ENCODE measurements at regions not wholly inside any gene's neighbourhood (a gene's known extent, or its start where the extent isn't known, plus 50 kb on each side); places are given as distances from the start of the nearest gene placed in this dataset.

- no peak for DNase-seq (ENCODE audit: low read depth)
- TF ChIP-seq CTCF (conservative IDR thresholded peaks at IDR 0.05; ENCODE audit: low read depth, low read length): no peak
- no peak overlapping the region for H3K4me3 ChIP-seq (ENCODE audit: low read depth, low read length)
Measured at GRCh38 chr3:127391436-127392155, 103.8 kb upstream of the PRR20G start.

- DNase-seq (ENCODE audit: low read depth): no peak
- no peak for TF ChIP-seq CTCF (conservative IDR thresholded peaks at IDR 0.05; ENCODE audit: low read depth, low read length)
- no peak overlapping the region for H3K4me3 ChIP-seq (ENCODE audit: low read depth, low read length)
Measured at GRCh38 chr3:127390365-127391025, 102.6 kb upstream of the PRR20G start.

GRCh38 chr3:127389913-127390312 is 102.1 kb upstream of the PRR20G start:
- H3K4me3 ChIP-seq (ENCODE audit: low read depth, low read length): no peak overlapping the region
- TF ChIP-seq CTCF (conservative IDR thresholded peaks at IDR 0.05; ENCODE audit: low read depth, low read length): no peak
- DNase-seq (ENCODE audit: low read depth): no peak

GRCh38 chr3:127389420-127389819 is 101.6 kb upstream of the PRR20G start:
- TF ChIP-seq CTCF (conservative IDR thresholded peaks at IDR 0.05; ENCODE audit: low read depth, low read length): no peak
- no peak for DNase-seq (ENCODE audit: low read depth)
- no peak overlapping the region for H3K4me3 ChIP-seq (ENCODE audit: low read depth, low read length)

GRCh38 chr3:127388427-127388826 is 100.6 kb upstream of the PRR20G start:
- DNase-seq (ENCODE audit: low read depth): no peak
- no peak for TF ChIP-seq CTCF (conservative IDR thresholded peaks at IDR 0.05; ENCODE audit: low read depth, low read length)
- no peak overlapping the region for H3K4me3 ChIP-seq (ENCODE audit: low read depth, low read length)

- DNase-seq (ENCODE audit: low read depth): no peak
- TF ChIP-seq CTCF (conservative IDR thresholded peaks at IDR 0.05; ENCODE audit: low read depth, low read length): no peak
- H3K4me3 ChIP-seq (ENCODE audit: low read depth, low read length): no peak overlapping the region
Measured at GRCh38 chr3:127387556-127388153, 99.8 kb upstream of the PRR20G start.

Measured in choroid plexus epithelial cell (primary cell).